ENCODE measurements at regions not wholly inside any gene's neighbourhood (a gene's known extent, or its start where the extent isn't known, plus 50 kb on each side); places are given as distances from the start of the nearest gene placed in this dataset.

GRCh38 chr10:8986975-8987374, 932.5 kb downstream of the GATA3 start:
- no peaks in the 10 kb centered on the region for H3K36me3 ChIP-seq (ENCODE audit: control insufficient read depth, insufficient read depth, low read length)

GRCh38 chr10:8987712-8988111, 933.2 kb downstream of the GATA3 start:
- no CpG with 5 or more reads among the region's 1 CpG for WGBS (ENCODE audit: insufficient coverage, insufficient read length)
- H3K36me3 ChIP-seq (ENCODE audit: control insufficient read depth, insufficient read depth, low read length): no peaks in the 10 kb centered on the region
- DNase-seq (ENCODE audit: low read depth, low spot score): no peak
- no peaks in the 10 kb centered on the region for H3K27me3 ChIP-seq (ENCODE audit: control insufficient read depth, insufficient read depth, low read length)
- no peak overlapping the region for H3K4me3 ChIP-seq (ENCODE audit: low read length)
- H3K9me3 ChIP-seq (ENCODE audit: control insufficient read depth, insufficient read depth, low read length): no peaks in the 10 kb centered on the region
- no peak overlapping the region for H3K27ac ChIP-seq (ENCODE audit: low read length)
- H3K4me1 ChIP-seq (ENCODE audit: control insufficient read depth, insufficient read depth, low read length): no peaks in the 10 kb centered on the region

More at GRCh38 chr10:8986975-8987374, 932.5 kb downstream of the GATA3 start:
- no peaks in the 10 kb centered on the region for H3K4me1 ChIP-seq (ENCODE audit: control insufficient read depth, insufficient read depth, low read length)
- H3K27ac ChIP-seq (ENCODE audit: low read length): no peak overlapping the region
- DNase-seq (ENCODE audit: low read depth, low spot score): no peak
- WGBS (ENCODE audit: insufficient coverage, insufficient read length): no CpG with 5 or more reads among the region's 6 CpGs
- no peaks in the 10 kb centered on the region for H3K9me3 ChIP-seq (ENCODE audit: control insufficient read depth, insufficient read depth, low read length)
- no peaks in the 10 kb centered on the region for H3K27me3 ChIP-seq (ENCODE audit: control insufficient read depth, insufficient read depth, low read length)
- H3K4me3 ChIP-seq (ENCODE audit: low read length): no peak overlapping the region

GRCh38 chr10:8990280-8990987, 935.9 kb downstream of the GATA3 start:
- H3K9me3 ChIP-seq (ENCODE audit: control insufficient read depth, insufficient read depth, low read length): no peaks in the 10 kb centered on the region
- H3K4me3 ChIP-seq (ENCODE audit: low read length): no peak overlapping the region
- H3K36me3 ChIP-seq (ENCODE audit: control insufficient read depth, insufficient read depth, low read length): no peaks in the 10 kb centered on the region
- no peaks in the 10 kb centered on the region for H3K4me1 ChIP-seq (ENCODE audit: control insufficient read depth, insufficient read depth, low read length)
- no peak for DNase-seq (ENCODE audit: low read depth, low spot score)
- no peaks in the 10 kb centered on the region for H3K27me3 ChIP-seq (ENCODE audit: control insufficient read depth, insufficient read depth, low read length)
- no CpG with 5 or more reads among the region's 3 CpGs for WGBS (ENCODE audit: insufficient coverage, insufficient read length)
- no peak overlapping the region for H3K27ac ChIP-seq (ENCODE audit: low read length)

- WGBS (ENCODE audit: insufficient coverage, insufficient read length): no CpG with 5 or more reads among the region's 1 CpG
- Histone ChIP-seq H3K27me3 (ENCODE audit: control insufficient read depth, insufficient read depth, low read length) (no peaks in the 10 kb centered on the region), H3K27ac (ENCODE audit: low read length) (no peak overlapping the region), H3K36me3 (ENCODE audit: control insufficient read depth, insufficient read depth, low read length) (no peaks in the 10 kb centered on the region), H3K9me3 (ENCODE audit: control insufficient read depth, insufficient read depth, low read length) (no peaks in the 10 kb centered on the region), H3K4me1 (ENCODE audit: control insufficient read depth, insufficient read depth, low read length) (no peaks in the 10 kb centered on the region), H3K4me3 (ENCODE audit: low read length) (no peak overlapping the region)
- DNase-seq (ENCODE audit: low read depth, low spot score): no peak
Observed at GRCh38 chr10:8992009-8992408, 937.5 kb downstream of the GATA3 start.

GRCh38 chr10:8993864-8994263, 939.4 kb downstream of the GATA3 start:
- Histone ChIP-seq H3K27me3 (ENCODE audit: control insufficient read depth, insufficient read depth, low read length) (no peaks in the 10 kb centered on the region), H3K9me3 (ENCODE audit: control insufficient read depth, insufficient read depth, low read length) (no peaks in the 10 kb centered on the region), H3K27ac (ENCODE audit: low read length) (no peak overlapping the region), H3K36me3 (ENCODE audit: control insufficient read depth, insufficient read depth, low read length) (no peaks in the 10 kb centered on the region), H3K4me1 (ENCODE audit: control insufficient read depth, insufficient read depth, low read length) (no peaks in the 10 kb centered on the region), H3K4me3 (ENCODE audit: low read length) (no peak overlapping the region)
- DNase-seq (ENCODE audit: low read depth, low spot score): no peak
- WGBS (ENCODE audit: insufficient coverage, insufficient read length): no CpG with 5 or more reads among the region's 8 CpGs

DNA sequence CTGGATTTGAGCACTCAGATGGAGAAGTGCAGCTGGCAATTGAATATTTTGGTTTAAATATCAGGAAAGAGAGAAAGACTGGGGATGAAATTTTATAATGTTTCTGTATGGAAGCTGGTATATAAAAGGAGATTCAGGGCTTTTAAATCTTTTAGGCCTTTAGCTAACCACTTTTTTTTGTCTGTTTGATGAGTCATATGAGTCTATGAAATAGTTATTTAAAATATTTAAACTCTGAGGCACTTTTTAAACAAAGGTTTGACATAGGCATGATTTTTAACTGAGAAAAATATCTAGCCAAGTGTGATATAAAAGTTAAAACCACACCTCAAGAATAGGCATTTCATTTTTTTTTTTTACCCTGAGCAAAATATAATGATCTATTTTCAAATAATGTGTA, 944.3 kb downstream of the GATA3 start:
- Histone ChIP-seq H3K27me3 (ENCODE audit: control insufficient read depth, insufficient read depth, low read length) (no peaks in the 10 kb centered on the region), H3K4me3 (ENCODE audit: low read length) (no peak overlapping the region), H3K9me3 (ENCODE audit: control insufficient read depth, insufficient read depth, low read length) (no peaks in the 10 kb centered on the region), H3K4me1 (ENCODE audit: control insufficient read depth, insufficient read depth, low read length) (no peaks in the 10 kb centered on the region), H3K36me3 (ENCODE audit: control insufficient read depth, insufficient read depth, low read length) (no peaks in the 10 kb centered on the region), H3K27ac (ENCODE audit: low read length) (no peak overlapping the region)
- no peak for DNase-seq (ENCODE audit: low read depth, low spot score)

DNA sequence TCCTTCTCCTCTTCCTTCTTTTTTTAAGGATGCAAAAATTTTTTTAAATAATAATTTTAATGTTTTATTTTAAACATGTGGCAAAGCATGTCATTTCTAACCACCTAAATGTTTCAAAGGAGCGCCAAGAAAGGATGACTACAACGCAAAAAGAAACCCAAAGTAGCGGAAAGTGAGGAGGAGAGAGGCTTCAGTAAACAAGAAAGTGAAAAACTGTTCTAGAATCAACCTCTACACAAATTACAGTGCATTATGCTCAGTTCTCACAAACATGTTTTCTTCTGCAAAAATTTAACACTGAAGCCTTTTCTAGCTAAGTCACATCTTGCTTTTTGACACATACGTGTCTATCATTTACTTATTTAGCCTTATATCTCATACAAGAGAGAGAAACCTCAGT, 948.6 kb downstream of the GATA3 start:
- no peak overlapping the region for H3K4me3 ChIP-seq (ENCODE audit: low read length)
- no peak for DNase-seq (ENCODE audit: low read depth, low spot score)

GRCh38 chr10:9004736-9005135, 950.2 kb downstream of the GATA3 start:
- H3K4me3 ChIP-seq (ENCODE audit: low read length): no peak overlapping the region
- no peaks in the 10 kb centered on the region for H3K36me3 ChIP-seq (ENCODE audit: control insufficient read depth, insufficient read depth, low read length)
- H3K27me3 ChIP-seq (ENCODE audit: control insufficient read depth, insufficient read depth, low read length): no peaks in the 10 kb centered on the region
- H3K4me1 ChIP-seq (ENCODE audit: control insufficient read depth, insufficient read depth, low read length): no peaks in the 10 kb centered on the region
- DNase-seq (ENCODE audit: low read depth, low spot score): no peak
- no CpG with 5 or more reads among the region's 6 CpGs for WGBS (ENCODE audit: insufficient coverage, insufficient read length)
- no peak overlapping the region for H3K27ac ChIP-seq (ENCODE audit: low read length)
- no peaks in the 10 kb centered on the region for H3K9me3 ChIP-seq (ENCODE audit: control insufficient read depth, insufficient read depth, low read length)

More for the DNA sequence above, 948.6 kb downstream of the GATA3 start:
- WGBS (ENCODE audit: insufficient coverage, insufficient read length): no CpG with 5 or more reads among the region's 4 CpGs
- Histone ChIP-seq H3K27ac (ENCODE audit: low read length) (no peak overlapping the region), H3K27me3 (ENCODE audit: control insufficient read depth, insufficient read depth, low read length) (no peaks in the 10 kb centered on the region), H3K4me1 (ENCODE audit: control insufficient read depth, insufficient read depth, low read length) (no peaks in the 10 kb centered on the region), H3K9me3 (ENCODE audit: control insufficient read depth, insufficient read depth, low read length) (no peaks in the 10 kb centered on the region), H3K36me3 (ENCODE audit: control insufficient read depth, insufficient read depth, low read length) (no peaks in the 10 kb centered on the region)

GRCh38 chr10:9009505-9009904, 955.0 kb downstream of the GATA3 start:
- no peaks in the 10 kb centered on the region for H3K27me3 ChIP-seq (ENCODE audit: control insufficient read depth, insufficient read depth, low read length)
- H3K36me3 ChIP-seq (ENCODE audit: control insufficient read depth, insufficient read depth, low read length): no peaks in the 10 kb centered on the region
- WGBS (ENCODE audit: insufficient coverage, insufficient read length): no CpG with 5 or more reads among the region's 9 CpGs
- no peak for DNase-seq (ENCODE audit: low read depth, low spot score)
- no peak overlapping the region for H3K4me3 ChIP-seq (ENCODE audit: low read length)
- H3K9me3 ChIP-seq (ENCODE audit: control insufficient read depth, insufficient read depth, low read length): no peaks in the 10 kb centered on the region
- no peaks in the 10 kb centered on the region for H3K4me1 ChIP-seq (ENCODE audit: control insufficient read depth, insufficient read depth, low read length)
- H3K27ac ChIP-seq (ENCODE audit: low read length): no peak overlapping the region

DNA sequence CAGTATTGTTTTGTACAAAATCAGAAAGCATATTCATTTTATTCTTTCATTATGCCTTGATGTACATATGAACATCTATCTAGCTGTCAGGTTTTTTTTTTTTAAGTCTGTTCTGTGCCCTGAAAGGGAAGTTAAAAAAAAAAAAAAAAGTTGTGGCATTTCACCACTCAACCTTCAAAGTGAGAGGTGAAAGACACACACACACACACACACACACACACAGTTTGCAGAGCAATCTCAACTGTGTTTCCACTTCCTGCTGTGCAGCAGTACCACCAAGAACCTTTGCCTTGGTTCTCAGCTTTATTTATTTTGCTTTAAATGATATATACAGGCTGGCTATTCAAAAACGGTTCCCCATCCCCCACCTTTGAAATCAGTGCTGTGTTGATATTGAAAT, 955.6 kb downstream of the GATA3 start:
- H3K4me3 ChIP-seq (ENCODE audit: low read length): no peak overlapping the region
- H3K27me3 ChIP-seq (ENCODE audit: control insufficient read depth, insufficient read depth, low read length): no peaks in the 10 kb centered on the region
- no CpG with 5 or more reads among the region's 1 CpG for WGBS (ENCODE audit: insufficient coverage, insufficient read length)
- DNase-seq (ENCODE audit: low read depth, low spot score): no peak
- no peaks in the 10 kb centered on the region for H3K4me1 ChIP-seq (ENCODE audit: control insufficient read depth, insufficient read depth, low read length)
- H3K27ac ChIP-seq (ENCODE audit: low read length): no peak overlapping the region
- H3K9me3 ChIP-seq (ENCODE audit: control insufficient read depth, insufficient read depth, low read length): no peaks in the 10 kb centered on the region
- no peaks in the 10 kb centered on the region for H3K36me3 ChIP-seq (ENCODE audit: control insufficient read depth, insufficient read depth, low read length)

DNA sequence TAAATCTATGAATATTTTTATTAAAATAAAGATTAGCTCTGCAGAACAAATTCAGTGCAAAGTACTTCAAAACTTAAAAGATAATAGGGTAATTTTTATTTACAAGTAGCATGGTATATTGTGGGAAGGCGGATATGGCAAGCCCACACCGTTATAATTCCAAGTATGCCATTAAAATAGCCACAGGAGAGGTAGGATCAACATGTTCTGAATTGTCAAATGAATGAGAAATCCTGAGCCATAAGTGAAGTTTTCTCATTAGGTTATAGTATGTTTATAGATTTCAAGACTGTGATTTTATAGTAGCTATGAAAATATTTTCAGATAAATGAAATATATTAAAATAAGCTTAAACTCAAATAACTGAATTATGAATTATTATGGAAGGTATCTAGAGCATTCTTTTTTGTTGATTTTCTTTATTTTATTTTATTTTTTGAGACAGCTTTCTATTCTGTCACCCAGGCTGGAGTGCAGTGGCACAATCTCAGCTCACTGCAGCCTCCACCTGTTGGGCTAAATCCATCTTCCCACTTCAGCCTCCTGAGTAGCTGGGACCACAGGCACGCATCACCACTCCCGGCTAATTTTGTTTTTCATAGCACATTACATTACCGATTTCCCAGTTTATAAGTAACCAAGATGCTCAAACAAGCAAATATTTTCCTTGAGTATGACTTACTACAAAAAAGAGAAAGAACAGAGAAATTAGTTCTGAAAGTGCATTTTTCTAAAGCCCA, 956.6 kb downstream of the GATA3 start:
- DNase-seq (ENCODE audit: low read depth, low spot score): no peak
- H3K27me3 ChIP-seq (ENCODE audit: control insufficient read depth, insufficient read depth, low read length): no peaks in the 10 kb centered on the region
- no peak overlapping the region for H3K4me3 ChIP-seq (ENCODE audit: low read length)
- no CpG with 5 or more reads among the region's 5 CpGs for WGBS (ENCODE audit: insufficient coverage, insufficient read length)
- no peaks in the 10 kb centered on the region for H3K36me3 ChIP-seq (ENCODE audit: control insufficient read depth, insufficient read depth, low read length)
- no peaks in the 10 kb centered on the region for H3K9me3 ChIP-seq (ENCODE audit: control insufficient read depth, insufficient read depth, low read length)
- no peaks in the 10 kb centered on the region for H3K4me1 ChIP-seq (ENCODE audit: control insufficient read depth, insufficient read depth, low read length)
- H3K27ac ChIP-seq (ENCODE audit: low read length): no peak overlapping the region

Measured in iPS DF 6.9 (cell line).